Smooth muscle cell (in vitro differentiated cells): ENCODE measurements at regions not wholly inside any gene's neighbourhood (a gene's known extent, or its start where the extent isn't known, plus 50 kb on each side); places are given as distances from the start of the nearest gene placed in this dataset.

Experiments
- DNase-seq: peaks from one replicate; lab custom pipeline; 2025; ENCODE audit not compliant: unreplicated experiment; lab: John Stamatoyannopoulos, UW
- H2AFZ ChIP-seq: fragments of 200-600 bp; sonication (generic); 2 replicates; pipeline ENCODE4 v1.6.0; 2016; ENCODE audit warnings: antibody characterized with exemption, low read depth, mild to moderate bottlenecking
- H3F3A ChIP-seq: fragments of 200-600 bp; sonication (generic); 2 replicates; pipeline ENCODE4 v1.6.0; 2017; ENCODE audit warnings: antibody characterized with exemption, low read depth
- H3K27ac ChIP-seq: fragments of 200-600 bp; sonication (generic); 2 replicates; pipeline ENCODE4 v1.5.1; 2016; ENCODE audit warnings: low read depth, mild to moderate bottlenecking
- H3K27me3 ChIP-seq: fragments of 200-600 bp; sonication (generic); 2 replicates; pipeline ENCODE4 v1.6.1; 2016; ENCODE audit warnings: low read depth, mild to moderate bottlenecking
- H3K36me3 ChIP-seq: fragments of 200-600 bp; sonication (generic); 2 replicates; pipeline ENCODE4 v1.5.1; 2016; ENCODE audit warnings: low read depth
- H3K4me1 ChIP-seq: fragments of 200-600 bp; sonication (generic); 2 replicates; pipeline ENCODE4 v1.5.1; 2016; ENCODE audit warnings: low read depth
- H3K4me2 ChIP-seq: fragments of 200-600 bp; sonication (generic); 2 replicates; pipeline ENCODE4 v1.6.0; 2016; ENCODE audit warnings: mild to moderate bottlenecking
- H3K4me3 ChIP-seq: fragments of 200-600 bp; sonication (generic); 2 replicates; pipeline ENCODE4 v1.5.1; 2016; ENCODE audit warnings: mild to moderate bottlenecking
- H3K79me2 ChIP-seq: fragments of 200-600 bp; sonication (generic); 2 replicates; pipeline ENCODE4 v1.6.0; 2016; ENCODE audit warnings: low read depth, mild to moderate bottlenecking
- H3K9ac ChIP-seq: fragments of 200-600 bp; sonication (generic); 2 replicates; pipeline ENCODE4 v1.6.0; 2016; ENCODE audit warnings: low read depth
- H3K9me3 ChIP-seq: fragments of 200-600 bp; sonication (generic); replicated peaks from 2 replicates; pipeline ENCODE4 v1.5.1; 2016; ENCODE audit warnings: low read depth
- H4K20me1 ChIP-seq: fragments of 200-600 bp; sonication (generic); 2 replicates; pipeline ENCODE4 v1.6.0; 2016; ENCODE audit warnings: low read depth
- WGBS: methylation state at CpG from one replicate; pipeline ENCODE4 v1.1.7; 2016; ENCODE audit warnings: low lambda C conversion rate; 5-methylcytosine and 5-hydroxymethylcytosine counted together
- TF ChIP-seq, protein P1 (sequence below): fragments of 200-600 bp; sonication (generic); IDR thresholded peaks from 2 replicates; pipeline ENCODE4 v1.5.1; 2017; ENCODE audit warnings: borderline replicate concordance, mild to moderate bottlenecking, antibody characterized with exemption; ENCODE audit not compliant: insufficient read depth, poor library complexity, severe bottlenecking

DNA sequence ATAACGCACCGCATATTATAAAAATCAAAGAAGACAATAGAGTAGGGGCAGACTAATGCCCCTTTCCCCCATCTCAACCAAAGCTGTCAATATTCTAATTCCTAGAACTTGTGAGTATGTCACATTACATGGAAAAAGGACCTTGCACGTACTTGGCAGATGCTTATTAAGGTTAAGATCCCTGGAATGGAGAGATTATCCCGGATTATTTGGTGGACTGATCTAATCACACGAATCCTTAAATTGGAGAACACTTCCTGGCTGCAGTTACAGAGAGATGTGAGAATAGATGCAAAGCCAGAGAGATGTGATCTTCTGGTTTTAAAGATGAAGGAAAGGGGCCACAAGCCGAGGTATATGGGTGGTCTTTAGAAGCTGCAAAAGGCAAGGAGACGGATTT, 548.7 kb downstream of the SPRY1 start:
- Histone ChIP-seq H3K9me3 (no peaks in the 10 kb centered on the region), H3K27me3 (peaks cover 4% of the 10 kb centered on the region), H3F3A (no peaks in the 10 kb centered on the region), H3K4me3 (no peak overlapping the region), H3K79me2 (no peaks in the 10 kb centered on the region), H4K20me1 (no peaks in the 10 kb centered on the region), H3K4me2 (no peak overlapping the region), H3K36me3 (no peaks in the 10 kb centered on the region), H3K9ac (no peak overlapping the region), H2AFZ (no peak overlapping the region), H3K4me1 (no peaks in the 10 kb centered on the region), H3K27ac (no peak overlapping the region)
- TF ChIP-seq, protein P1, sequence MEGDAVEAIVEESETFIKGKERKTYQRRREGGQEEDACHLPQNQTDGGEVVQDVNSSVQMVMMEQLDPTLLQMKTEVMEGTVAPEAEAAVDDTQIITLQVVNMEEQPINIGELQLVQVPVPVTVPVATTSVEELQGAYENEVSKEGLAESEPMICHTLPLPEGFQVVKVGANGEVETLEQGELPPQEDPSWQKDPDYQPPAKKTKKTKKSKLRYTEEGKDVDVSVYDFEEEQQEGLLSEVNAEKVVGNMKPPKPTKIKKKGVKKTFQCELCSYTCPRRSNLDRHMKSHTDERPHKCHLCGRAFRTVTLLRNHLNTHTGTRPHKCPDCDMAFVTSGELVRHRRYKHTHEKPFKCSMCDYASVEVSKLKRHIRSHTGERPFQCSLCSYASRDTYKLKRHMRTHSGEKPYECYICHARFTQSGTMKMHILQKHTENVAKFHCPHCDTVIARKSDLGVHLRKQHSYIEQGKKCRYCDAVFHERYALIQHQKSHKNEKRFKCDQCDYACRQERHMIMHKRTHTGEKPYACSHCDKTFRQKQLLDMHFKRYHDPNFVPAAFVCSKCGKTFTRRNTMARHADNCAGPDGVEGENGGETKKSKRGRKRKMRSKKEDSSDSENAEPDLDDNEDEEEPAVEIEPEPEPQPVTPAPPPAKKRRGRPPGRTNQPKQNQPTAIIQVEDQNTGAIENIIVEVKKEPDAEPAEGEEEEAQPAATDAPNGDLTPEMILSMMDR, result no peak
- no peak for DNase-seq
- WGBS, result 86% methylated on average over 7 of the region's 7 CpGs

DNA sequence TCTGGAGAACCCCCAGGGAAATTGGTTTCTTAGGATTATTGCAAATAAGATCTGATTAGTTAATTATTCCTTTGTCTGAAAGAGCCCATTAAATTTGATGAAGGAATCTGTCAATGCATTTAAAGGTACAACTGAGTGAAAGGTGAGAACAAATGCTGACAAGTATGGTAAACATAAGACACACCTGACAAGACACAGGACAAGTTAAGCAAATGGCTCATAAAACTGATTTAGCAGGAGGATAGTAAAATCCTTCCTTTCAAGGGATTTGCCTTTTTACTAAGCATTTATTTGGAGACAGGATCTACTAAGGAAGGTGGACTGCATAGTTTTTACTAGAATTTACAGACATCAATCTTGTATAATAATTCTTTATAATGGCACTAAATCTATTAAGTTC, 553.9 kb downstream of the SPRY1 start:
- Histone ChIP-seq H3K9ac (no peak overlapping the region), H3K9me3 (no peaks in the 10 kb centered on the region), H3K4me3 (no peak overlapping the region), H3K27me3 (no peaks in the 10 kb centered on the region), H3K4me1 (no peaks in the 10 kb centered on the region), H2AFZ (no peak overlapping the region), H3K27ac (no peak overlapping the region), H3F3A (no peaks in the 10 kb centered on the region), H3K4me2 (no peak overlapping the region), H3K79me2 (no peaks in the 10 kb centered on the region), H3K36me3 (no peaks in the 10 kb centered on the region), H4K20me1 (no peaks in the 10 kb centered on the region)
- no peak for DNase-seq
- TF ChIP-seq, protein P1, result no peak

DNA sequence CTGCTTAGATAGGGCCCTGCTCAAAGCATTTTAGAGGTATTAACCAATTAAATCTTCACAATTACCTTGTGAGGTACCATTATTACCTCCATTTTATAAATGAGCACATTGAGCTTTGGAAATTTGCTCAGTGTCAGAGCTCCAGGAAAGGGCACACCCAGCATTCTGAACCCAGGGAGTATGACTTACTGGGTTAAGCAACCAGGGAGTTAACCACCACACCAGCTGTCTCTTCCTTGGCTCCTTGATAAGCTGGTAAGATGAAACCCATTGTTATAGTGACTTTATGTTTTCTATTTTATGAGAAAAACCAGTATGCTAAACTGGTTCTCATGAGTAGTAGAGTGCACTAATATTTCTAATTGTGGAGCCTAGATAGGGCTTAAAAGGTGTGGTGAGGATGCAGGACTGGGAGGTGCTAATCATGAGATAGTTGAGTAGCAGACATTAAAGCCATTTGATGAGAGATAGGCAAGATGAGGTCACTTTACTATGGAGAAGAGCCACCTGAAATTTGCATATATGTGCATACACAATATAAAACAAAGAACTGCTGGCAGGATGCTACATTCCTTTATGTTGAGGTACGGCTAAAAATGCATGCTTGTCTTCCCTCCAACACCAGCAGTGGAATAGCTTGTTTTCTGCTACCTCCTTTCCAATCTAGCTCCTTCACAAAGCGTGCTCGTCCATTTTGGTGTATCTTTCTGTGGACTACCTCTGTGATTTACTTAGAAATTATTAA, 556.1 kb downstream of the SPRY1 start:
- Histone ChIP-seq H3K4me3 (no peak overlapping the region), H3K4me1 (no peaks in the 10 kb centered on the region), H3K27me3 (no peaks in the 10 kb centered on the region), H2AFZ (no peak overlapping the region), H3K9me3 (no peaks in the 10 kb centered on the region), H3F3A (no peaks in the 10 kb centered on the region), H3K4me2 (no peak overlapping the region), H3K27ac (no peak overlapping the region), H3K36me3 (no peaks in the 10 kb centered on the region), H4K20me1 (no peaks in the 10 kb centered on the region), H3K79me2 (no peaks in the 10 kb centered on the region), H3K9ac (no peak overlapping the region)
- DNase-seq, result no peak
- WGBS, result 47% methylated on average over 3 of the region's 3 CpGs
- TF ChIP-seq, protein P1, result no peak

DNA sequence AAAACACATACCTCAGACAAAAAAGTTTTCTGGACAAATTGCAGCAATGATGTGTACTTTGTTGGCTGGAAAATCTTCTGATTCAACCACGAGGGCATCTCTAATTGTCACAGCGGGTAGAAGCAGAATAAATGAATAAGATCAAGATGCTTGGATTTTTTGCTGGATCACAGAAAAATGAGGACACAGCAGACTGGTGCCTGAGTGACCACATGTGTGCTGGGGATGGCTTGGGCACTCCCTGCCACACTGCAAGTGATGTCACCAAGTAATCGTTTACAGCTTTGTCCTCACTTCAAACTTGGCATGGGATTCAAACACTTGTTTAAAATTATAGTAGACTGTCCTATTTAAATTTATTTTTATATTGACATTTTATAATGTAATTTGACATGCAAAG, 557.0 kb downstream of the SPRY1 start:
- Histone ChIP-seq H4K20me1 (no peaks in the 10 kb centered on the region), H3K36me3 (no peaks in the 10 kb centered on the region), H3K9me3 (no peaks in the 10 kb centered on the region), H3K4me2 (no peak overlapping the region), H3K4me3 (no peak overlapping the region), H3K27ac (no peak overlapping the region), H3K9ac (no peak overlapping the region), H3K27me3 (no peaks in the 10 kb centered on the region), H3K79me2 (no peaks in the 10 kb centered on the region), H2AFZ (no peak overlapping the region), H3K4me1 (no peaks in the 10 kb centered on the region), H3F3A (no peaks in the 10 kb centered on the region)
- WGBS, result 94% methylated on average over 3 of the region's 3 CpGs
- DNase-seq, result no peak
- TF ChIP-seq, protein P1, result no peak
